ENCODE measurements at regions not wholly inside any gene's neighbourhood (a gene's known extent, or its start where the extent isn't known, plus 50 kb on each side); places are given as distances from the start of the nearest gene placed in this dataset.
"Not testable (repeated sequence)": the region's sequence is repeated elsewhere in the genome, so short reads cannot be mapped to it uniquely, and the experiment has no call there.

GRCh38 chr5:67992923-67993322, 222.6 kb upstream of the PIK3R1 start:
- WGBS (ENCODE audit: insufficient coverage, low lambda C conversion rate): 67% methylated on average over 1 of the region's 3 CpGs
- no peaks in the 10 kb centered on the region for H3K36me3 ChIP-seq (ENCODE audit: control insufficient read depth, insufficient read depth, low read length)
- H3K4me3 ChIP-seq (ENCODE audit: low read length): no peak overlapping the region
- no peaks in the 10 kb centered on the region for H3K27me3 ChIP-seq (ENCODE audit: control insufficient read depth, insufficient read depth, low read length)
- peaks cover 3% of the 10 kb centered on the region for H3K4me1 ChIP-seq (ENCODE audit: control insufficient read depth, insufficient read depth, low read length)
- DNase-seq: no peak
- H3K27ac ChIP-seq (ENCODE audit: low read length): no peak overlapping the region
- H3K9me3 ChIP-seq (ENCODE audit: control insufficient read depth, low read depth, low read length): no peaks in the 10 kb centered on the region

GRCh38 chr5:67989456-67989855, 226.1 kb upstream of the PIK3R1 start:
- Histone ChIP-seq H3K27me3 (ENCODE audit: control insufficient read depth, insufficient read depth, low read length) (no peaks in the 10 kb centered on the region), H3K4me3 (ENCODE audit: low read length) (no peak overlapping the region), H3K27ac (ENCODE audit: low read length) (no peak overlapping the region), H3K36me3 (ENCODE audit: control insufficient read depth, insufficient read depth, low read length) (no peaks in the 10 kb centered on the region), H3K4me1 (ENCODE audit: control insufficient read depth, insufficient read depth, low read length) (peaks cover 3% of the 10 kb centered on the region), H3K9me3 (ENCODE audit: control insufficient read depth, low read depth, low read length) (no peaks in the 10 kb centered on the region)
- WGBS (ENCODE audit: insufficient coverage, low lambda C conversion rate): no CpG with 5 or more reads among the region's 2 CpGs
- DNase-seq: peak in 1 of 2 donors; percentile 47

- Histone ChIP-seq H3K4me1 (ENCODE audit: control insufficient read depth, insufficient read depth, low read length) (peaks cover 3% of the 10 kb centered on the region), H3K4me3 (ENCODE audit: low read length) (no peak overlapping the region), H3K9me3 (ENCODE audit: control insufficient read depth, low read depth, low read length) (no peaks in the 10 kb centered on the region), H3K36me3 (ENCODE audit: control insufficient read depth, insufficient read depth, low read length) (no peaks in the 10 kb centered on the region), H3K27me3 (ENCODE audit: control insufficient read depth, insufficient read depth, low read length) (no peaks in the 10 kb centered on the region), H3K27ac (ENCODE audit: low read length) (no peak overlapping the region)
- no peak for DNase-seq
- no CpG with 5 or more reads among the region's 2 CpGs for WGBS (ENCODE audit: insufficient coverage, low lambda C conversion rate)
Observed at GRCh38 chr5:67986761-67987160, 228.8 kb upstream of the PIK3R1 start.

GRCh38 chr5:67985686-67986387, 229.7 kb upstream of the PIK3R1 start:
- Histone ChIP-seq H3K9me3 (ENCODE audit: control insufficient read depth, low read depth, low read length) (no peaks in the 10 kb centered on the region), H3K27me3 (ENCODE audit: control insufficient read depth, insufficient read depth, low read length) (no peaks in the 10 kb centered on the region), H3K27ac (ENCODE audit: low read length) (no peak overlapping the region), H3K4me3 (ENCODE audit: low read length) (no peak overlapping the region), H3K4me1 (ENCODE audit: control insufficient read depth, insufficient read depth, low read length) (peaks cover 3% of the 10 kb centered on the region), H3K36me3 (ENCODE audit: control insufficient read depth, insufficient read depth, low read length) (no peaks in the 10 kb centered on the region)
- WGBS (ENCODE audit: insufficient coverage, low lambda C conversion rate): 60% methylated on average over 1 of the region's 3 CpGs
- DNase-seq: no peak

GRCh38 chr5:67984546-67984945, 231.0 kb upstream of the PIK3R1 start:
- Histone ChIP-seq H3K4me1 (ENCODE audit: control insufficient read depth, insufficient read depth, low read length) (peaks cover 3% of the 10 kb centered on the region), H3K27ac (ENCODE audit: low read length) (no peak overlapping the region), H3K9me3 (ENCODE audit: control insufficient read depth, low read depth, low read length) (no peaks in the 10 kb centered on the region), H3K4me3 (ENCODE audit: low read length) (no peak overlapping the region), H3K27me3 (ENCODE audit: control insufficient read depth, insufficient read depth, low read length) (no peaks in the 10 kb centered on the region), H3K36me3 (ENCODE audit: control insufficient read depth, insufficient read depth, low read length) (no peaks in the 10 kb centered on the region)
- no CpG with 5 or more reads among the region's 2 CpGs for WGBS (ENCODE audit: insufficient coverage, low lambda C conversion rate)
- DNase-seq: no peak

- H3K9me3 ChIP-seq (ENCODE audit: control insufficient read depth, low read depth, low read length): no peaks in the 10 kb centered on the region
- H3K36me3 ChIP-seq (ENCODE audit: control insufficient read depth, insufficient read depth, low read length): no peaks in the 10 kb centered on the region
- H3K27me3 ChIP-seq (ENCODE audit: control insufficient read depth, insufficient read depth, low read length): no peaks in the 10 kb centered on the region
- peak in 1 of 2 donors; percentile 36 for DNase-seq
- H3K4me1 ChIP-seq (ENCODE audit: control insufficient read depth, insufficient read depth, low read length): no peaks in the 10 kb centered on the region
- WGBS (ENCODE audit: insufficient coverage, low lambda C conversion rate): 100% methylated on average over 4 of the region's 7 CpGs
- H3K4me3 ChIP-seq (ENCODE audit: low read length): no peak overlapping the region
- no peak overlapping the region for H3K27ac ChIP-seq (ENCODE audit: low read length)
Observed at GRCh38 chr5:67983251-67984110, 232.1 kb upstream of the PIK3R1 start.

GRCh38 chr5:67982160-67982559, 233.4 kb upstream of the PIK3R1 start:
- H3K9me3 ChIP-seq (ENCODE audit: control insufficient read depth, low read depth, low read length); H3K27ac ChIP-seq (ENCODE audit: low read length); H3K27me3 ChIP-seq (ENCODE audit: control insufficient read depth, insufficient read depth, low read length); DNase-seq; H3K4me3 ChIP-seq (ENCODE audit: low read length); H3K36me3 ChIP-seq (ENCODE audit: control insufficient read depth, insufficient read depth, low read length); H3K4me1 ChIP-seq (ENCODE audit: control insufficient read depth, insufficient read depth, low read length): not testable (repeated sequence)
- 100% methylated on average over 2 of the region's 4 CpGs for WGBS (ENCODE audit: insufficient coverage, low lambda C conversion rate)

GRCh38 chr5:67978171-67978570, 237.4 kb upstream of the PIK3R1 start:
- H3K4me1 ChIP-seq (ENCODE audit: control insufficient read depth, insufficient read depth, low read length): no peaks in the 10 kb centered on the region
- 83% methylated on average over 1 of the region's 2 CpGs for WGBS (ENCODE audit: insufficient coverage, low lambda C conversion rate)
- DNase-seq: no peak
- H3K27ac ChIP-seq (ENCODE audit: low read length): no peak overlapping the region
- H3K27me3 ChIP-seq (ENCODE audit: control insufficient read depth, insufficient read depth, low read length): no peaks in the 10 kb centered on the region
- no peaks in the 10 kb centered on the region for H3K36me3 ChIP-seq (ENCODE audit: control insufficient read depth, insufficient read depth, low read length)
- H3K9me3 ChIP-seq (ENCODE audit: control insufficient read depth, low read depth, low read length): no peaks in the 10 kb centered on the region
- no peak overlapping the region for H3K4me3 ChIP-seq (ENCODE audit: low read length)

GRCh38 chr5:67976891-67977601, 238.5 kb upstream of the PIK3R1 start:
- no peaks in the 10 kb centered on the region for H3K9me3 ChIP-seq (ENCODE audit: control insufficient read depth, low read depth, low read length)
- peaks cover 3% of the 10 kb centered on the region for H3K4me1 ChIP-seq (ENCODE audit: control insufficient read depth, insufficient read depth, low read length)
- no peak overlapping the region for H3K4me3 ChIP-seq (ENCODE audit: low read length)
- H3K27ac ChIP-seq (ENCODE audit: low read length): no peak overlapping the region
- WGBS (ENCODE audit: insufficient coverage, low lambda C conversion rate): 72% methylated on average over 2 of the region's 5 CpGs
- no peaks in the 10 kb centered on the region for H3K27me3 ChIP-seq (ENCODE audit: control insufficient read depth, insufficient read depth, low read length)
- DNase-seq: no peak
- no peaks in the 10 kb centered on the region for H3K36me3 ChIP-seq (ENCODE audit: control insufficient read depth, insufficient read depth, low read length)

GRCh38 chr5:67976181-67976580, 239.4 kb upstream of the PIK3R1 start:
- H3K27me3 ChIP-seq (ENCODE audit: control insufficient read depth, insufficient read depth, low read length): no peaks in the 10 kb centered on the region
- H3K4me1 ChIP-seq (ENCODE audit: control insufficient read depth, insufficient read depth, low read length): peaks cover 10% of the 10 kb centered on the region
- no peak overlapping the region for H3K27ac ChIP-seq (ENCODE audit: low read length)
- no CpG with 5 or more reads among the region's 1 CpG for WGBS (ENCODE audit: insufficient coverage, low lambda C conversion rate)
- H3K9me3 ChIP-seq (ENCODE audit: control insufficient read depth, low read depth, low read length): no peaks in the 10 kb centered on the region
- H3K4me3 ChIP-seq (ENCODE audit: low read length): no peak overlapping the region
- H3K36me3 ChIP-seq (ENCODE audit: control insufficient read depth, insufficient read depth, low read length): no peaks in the 10 kb centered on the region
- no peak for DNase-seq

Data from large intestine (tissue), 3 donors.